ENCODE measurements at regions not wholly inside any gene's neighbourhood (a gene's known extent, or its start where the extent isn't known, plus 50 kb on each side); places are given as distances from the start of the nearest gene placed in this dataset.

GRCh38 chr19:30608471-30608870 lies 236.3 kb downstream of the ZNF536 start:
- TF ChIP-seq POLR2A (IDR thresholded peaks at IDR 0.05), result no peak
- TF ChIP-seq CTCF (IDR thresholded peaks at IDR 0.05), result no peak
